ENCODE measurements at regions not wholly inside any gene's neighbourhood (a gene's known extent, or its start where the extent isn't known, plus 50 kb on each side); places are given as distances from the start of the nearest gene placed in this dataset.

DNA sequence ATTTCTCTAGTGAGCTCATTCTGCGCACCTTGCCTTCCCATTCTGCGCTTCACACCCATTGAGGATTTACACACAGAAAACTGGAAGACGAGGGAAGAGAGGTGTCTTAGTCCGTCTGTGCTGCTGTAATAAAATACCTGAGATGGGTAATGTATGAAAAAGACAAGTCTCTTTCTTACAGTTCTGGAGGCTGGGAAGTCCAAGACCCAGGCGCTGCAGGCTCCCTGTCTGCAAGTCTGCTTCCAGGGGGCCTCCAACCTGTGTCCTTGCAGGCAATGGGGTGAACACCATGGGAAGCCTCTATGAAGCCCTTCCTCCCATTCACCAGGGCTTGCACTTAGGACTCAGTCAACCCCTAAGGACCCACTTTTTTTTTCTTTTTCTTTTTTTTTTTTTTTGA is 245.0 kb downstream of the AUH start:
- TF ChIP-seq POLR2AphosphoS5 (IDR thresholded peaks at IDR 0.05) (no peak), CTCF (IDR thresholded peaks at IDR 0.05 in 8 of 11, conservative IDR thresholded peaks at IDR 0.05 in 3 of 11) (no peak), POLR2A (IDR thresholded peaks at IDR 0.05) (no peak)
